H1 (cell line): ENCODE measurements at regions not wholly inside any gene's neighbourhood (a gene's known extent, or its start where the extent isn't known, plus 50 kb on each side); places are given as distances from the start of the nearest gene placed in this dataset.

Source experiments
- CTCF ChIA-PET: fragments of 300-600 bp; sonication (Branson Sonifier 250); formaldehyde crosslinking; loops from one replicate; lab custom pipeline; 2021; ENCODE audit not compliant: partially characterized antibody; lab: Charles Lee
- POLR2A ChIA-PET: fragments of 300-600 bp; sonication (Branson Sonifier 250); formaldehyde crosslinking; loops from one replicate; lab custom pipeline; 2021; ENCODE audit warnings: inconsistent platforms; ENCODE audit not compliant: partially characterized antibody; lab: Charles Lee
- DNase-seq, 2 experiments: peaks; one replicate each; pipeline versions ENCODE4 v3.0.0 to v3.0.0-alpha.2; 2010 to 2022; ENCODE audit warnings: low spot score in 2 of 2, low read depth in 1 of 2, mixed read lengths in 1 of 2
- FAIRE-seq: peaks from 2 replicates; lab custom pipeline; 2011; peaks lifted over from hg19 to GRCh38; lab: Jason Lieb, UNC
- H2AFZ ChIP-seq: 2 replicates; pipeline ENCODE4 v1.8.1; 2012; ENCODE audit warnings: low read length, inconsistent platforms
- H2AK5ac ChIP-seq: 2 replicates; pipeline ENCODE4 v1.6.1; 2013; ENCODE audit warnings: low read depth, low read length
- H2BK120ac ChIP-seq: replicated peaks from 2 replicates; pipeline ENCODE3; 2013; ENCODE audit warnings: low read depth, low read length, inconsistent platforms
- H2BK12ac ChIP-seq: 2 replicates; pipeline ENCODE4 v1.6.1; 2013; ENCODE audit warnings: low read depth, low read length
- H2BK15ac ChIP-seq: 2 replicates; pipeline ENCODE4 v1.6.1; 2013; ENCODE audit warnings: low read length
- H2BK20ac ChIP-seq: 2 replicates; pipeline ENCODE4 v1.6.1; 2013; ENCODE audit warnings: low read length
- H2BK5ac ChIP-seq: 2 replicates; pipeline ENCODE4 v1.6.1; 2013; ENCODE audit warnings: low read depth, low read length
- H3K14ac ChIP-seq: 2 replicates; pipeline ENCODE4 v1.6.1; 2013; ENCODE audit warnings: inconsistent platforms; ENCODE audit not compliant: insufficient read length
- H3K18ac ChIP-seq: 2 replicates; pipeline ENCODE4 v1.6.1; 2013; ENCODE audit warnings: low read length; ENCODE audit errors: extremely low read depth
- H3K23ac ChIP-seq: 2 replicates; pipeline ENCODE4 v1.6.1; 2013; ENCODE audit warnings: inconsistent platforms; ENCODE audit not compliant: insufficient read length
- H3K23me2 ChIP-seq: 2 replicates; pipeline ENCODE4 v1.6.1; 2013; ENCODE audit warnings: low read depth, low read length
- H3K27ac ChIP-seq: 2 replicates; pipeline ENCODE4 v1.6.1; 2011; ENCODE audit warnings: low read depth, low read length, inconsistent platforms
- H3K27me3 ChIP-seq, 4 experiments: replicated peaks in 1 of 4; 1 replicate in 1 of 4; 2 replicates in 3 of 4; pipeline versions ENCODE4 v1.6.1 to v1.8.1; 2011 to 2013; ENCODE audit warnings: low read length in 3 of 4, mild to moderate bottlenecking in 3 of 4, inconsistent platforms in 2 of 4, mixed read lengths in 2 of 4, moderate library complexity in 1 of 4; ENCODE audit not compliant: control insufficient read depth in 3 of 4, insufficient read depth in 3 of 4; ENCODE audit errors: extremely low read depth in 1 of 4
- H3K36me3 ChIP-seq, 4 experiments: 2 replicates each; pipeline versions ENCODE4 v1.6.1 to v1.8.1; 2011 to 2013; ENCODE audit warnings: mild to moderate bottlenecking in 4 of 4, low read length in 3 of 4, moderate library complexity in 2 of 4, control low read depth in 1 of 4, inconsistent platforms in 1 of 4; ENCODE audit not compliant: insufficient read depth in 4 of 4, control insufficient read depth in 2 of 4
- H3K4ac ChIP-seq: replicated peaks from 2 replicates; pipeline ENCODE3; 2013; ENCODE audit warnings: low read length, low read depth, mixed read lengths, inconsistent platforms; ENCODE audit not compliant: insufficient read length
- H3K4me1 ChIP-seq, 4 experiments: replicated peaks in 1 of 4; 1 replicate in 1 of 4; 2 replicates in 3 of 4; pipeline versions ENCODE4 v1.6.1 to v1.8.1; 2011 to 2013; ENCODE audit warnings: low read length in 3 of 4, inconsistent platforms in 2 of 4, mixed read lengths in 1 of 4; ENCODE audit not compliant: insufficient read depth in 4 of 4, control insufficient read depth in 3 of 4
- H3K4me2 ChIP-seq, 2 experiments: 2 replicates each; pipeline versions ENCODE4 v1.6.1 to v1.8.1; 2011 to 2013; ENCODE audit warnings: low read depth in 2 of 2, low read length in 2 of 2, control low read depth in 1 of 2, inconsistent platforms in 1 of 2, mild to moderate bottlenecking in 1 of 2; ENCODE audit not compliant: insufficient read depth in 1 of 2
- H3K4me3 ChIP-seq, 4 experiments: fragments of 200-600, 300-600 bp in 1 of 4; sonication (generic), shearing (Covaris generic), sonication (Bioruptor Twin) in 1 of 4; 2 replicates each; pipeline versions ENCODE4 v1.5.1 to v1.8.1; 2011 to 2016; ENCODE audit warnings: low read length in 4 of 4, low read depth in 3 of 4, control low read depth in 2 of 4, inconsistent platforms in 2 of 4, mild to moderate bottlenecking in 2 of 4, mixed read lengths in 1 of 4, moderate library complexity in 1 of 4; ENCODE audit not compliant: insufficient read depth in 2 of 4; ENCODE audit errors: extremely low read depth in 1 of 4
- H3K56ac ChIP-seq: replicated peaks from 2 replicates; pipeline ENCODE3; 2013; ENCODE audit warnings: low read depth, mild to moderate bottlenecking, mixed read lengths, low read length, inconsistent platforms; ENCODE audit not compliant: insufficient read length
- H3K79me1 ChIP-seq: 2 replicates; pipeline ENCODE4 v1.6.1; 2013; ENCODE audit warnings: low read depth, low read length, control low read depth
- H3K79me2 ChIP-seq, 2 experiments: 2 replicates each; pipeline versions ENCODE4 v1.6.1 to v1.8.1; 2012 to 2013; ENCODE audit warnings: low read length in 2 of 2, mild to moderate bottlenecking in 2 of 2, inconsistent platforms in 1 of 2; ENCODE audit not compliant: insufficient read depth in 2 of 2, control insufficient read depth in 1 of 2
- H3K9ac ChIP-seq, 4 experiments: replicated peaks in 1 of 4; 1 replicate in 1 of 4; 2 replicates in 3 of 4; pipeline versions ENCODE4 v1.6.1 to v1.8.1; 2011 to 2013; ENCODE audit warnings: low read depth in 3 of 4, low read length in 3 of 4, control low read depth in 2 of 4, mild to moderate bottlenecking in 2 of 4, moderate library complexity in 2 of 4, inconsistent platforms in 1 of 4; ENCODE audit errors: extremely low read depth in 1 of 4
- H3K9me3 ChIP-seq, 2 experiments: 2 replicates each; pipeline versions ENCODE4 v1.6.1 to v1.8.1; 2012 to 2013; ENCODE audit warnings: mild to moderate bottlenecking in 2 of 2, moderate library complexity in 2 of 2, control low read depth in 1 of 2, inconsistent platforms in 1 of 2, low read depth in 1 of 2, low read length in 1 of 2, mixed read lengths in 1 of 2; ENCODE audit not compliant: insufficient read depth in 2 of 2
- H4K20me1 ChIP-seq, 2 experiments: replicated peaks in 1 of 2; 2 replicates each; pipeline versions ENCODE3 to v1.8.1; 2011 to 2013; ENCODE audit warnings: inconsistent platforms in 2 of 2, low read length in 2 of 2, mild to moderate bottlenecking in 1 of 2; ENCODE audit not compliant: insufficient read depth in 2 of 2, control insufficient read depth in 1 of 2
- H4K5ac ChIP-seq: 2 replicates; pipeline ENCODE4 v1.6.1; 2013; ENCODE audit warnings: low read length, low read depth, mixed read lengths, inconsistent platforms; ENCODE audit not compliant: insufficient read length
- H4K8ac ChIP-seq: 2 replicates; pipeline ENCODE4 v1.8.0; 2013; ENCODE audit warnings: mild to moderate bottlenecking, moderate library complexity, low read length, inconsistent platforms; ENCODE audit not compliant: insufficient read depth; ENCODE audit errors: extremely low read depth
- H4K91ac ChIP-seq: replicated peaks from 2 replicates; pipeline ENCODE3; 2013; ENCODE audit warnings: low read length, mixed read lengths, inconsistent platforms; ENCODE audit not compliant: insufficient read length
- TCF12 ChIP-seq: IDR thresholded peaks from 2 replicates; pipeline ENCODE4 v1.6.1; 2011; ENCODE audit warnings: low read depth, mild to moderate bottlenecking, low read length
- USF2 ChIP-seq: IDR thresholded peaks from 2 replicates; pipeline ENCODE4 v1.6.1; 2011; ENCODE audit warnings: low read length, improper control_type of control experiment
- YY1 ChIP-seq: IDR thresholded peaks from 2 replicates; pipeline ENCODE4 v1.6.1; 2011; ENCODE audit warnings: low read depth, mild to moderate bottlenecking, low read length
- WGBS, 2 experiments: shearing (Covaris generic) in 1 of 2; methylation state at CpG; one replicate each; pipeline versions ENCODE4 v1.1.6 to v1.1.7; 2013 to 2015; ENCODE audit warnings: low lambda C conversion rate in 2 of 2, mixed read lengths in 2 of 2, inconsistent platforms in 1 of 2, low coverage in 1 of 2, missing lambda C conversion rate in 1 of 2; ENCODE audit not compliant: insufficient replicate concordance in 2 of 2, insufficient coverage in 1 of 2, insufficient read length in 1 of 2; ENCODE audit errors: extremely low coverage in 1 of 2, missing lambda C conversion rate in 1 of 2; 5-methylcytosine and 5-hydroxymethylcytosine counted together

GRCh38 chr1:112852276-112852675 is 103.7 kb downstream of the SLC16A1 start:
- Histone ChIP-seq H2BK20ac (no peak overlapping the region), H2BK12ac (no peak overlapping the region; the same call in 1 of the 2 replicates), H3K56ac (no peak overlapping the region), H3K79me1 (peaks cover 3% of the 10 kb centered on the region; the same call in 1 of the 2 replicates), H3K27me3 (peaks cover 0 to 2% (median 0%) of the 10 kb centered on the region in 4 experiments; a peak in 1 of 7 replicates), H4K91ac (no peak overlapping the region), H2AK5ac (no peak overlapping the region), H2BK5ac (no peak overlapping the region; the same call in 1 of the 2 replicates), H4K8ac (no peak overlapping the region; the same call in 1 of the 2 replicates), H2BK15ac (no peak overlapping the region; the same call in 1 of the 2 replicates), H3K79me2 (no peaks in the 10 kb centered on the region), H3K4me1 (peaks cover 2 to 17% (median 6%) of the 10 kb centered on the region in 4 experiments), H3K36me3 (no peaks in the 10 kb centered on the region), H3K23me2 (peaks cover 7% of the 10 kb centered on the region; the same call in 1 of the 2 replicates), H3K23ac (no peak overlapping the region), H3K18ac (no peak overlapping the region; the same call in 1 of the 2 replicates), H3K4me2 (no peak overlapping the region), H3K14ac (no peak overlapping the region), H4K5ac (no peak overlapping the region), H2AFZ (no peak overlapping the region), H2BK120ac (no peak overlapping the region), H3K4ac (no peak overlapping the region), H3K9me3 (no peaks in the 10 kb centered on the region; a peak in 1 of 4 replicates), H3K4me3 (no peak overlapping the region), H4K20me1 (no peaks in the 10 kb centered on the region), H3K27ac (peak overlapping the region; percentile 21; the same call in 1 of the 2 replicates), H3K9ac (no peak overlapping the region)
- 97% methylated on average over 10 of the region's 10 CpGs; no CpG with 5 or more reads in 1 of the 2 experiments for WGBS, 2 experiments
- TF ChIP-seq TCF12 (no peak), YY1 (peak; percentile 49; the same call in 1 of the 2 replicates), USF2 (no peak)
- FAIRE-seq (no peak), DNase-seq (no peak)
- ChIA-PET POLR2A (interaction anchor here (1.5 to 6.6 kb wide), 2 partner anchors 33 to 47 kb away, joined by 5 to 41 read pairs; no protein-coding TSS in a partner anchor), CTCF (interaction anchor here (0.8 to 3.5 kb wide), 5 partner anchors 15 to 221 kb away, joined by 3 to 10 read pairs (median 3); partner anchors contain the start of gene LRIG2)
